Breast epithelium (tissue), 4 donors: ENCODE measurements at regions not wholly inside any gene's neighbourhood (a gene's known extent, or its start where the extent isn't known, plus 50 kb on each side); places are given as distances from the start of the nearest gene placed in this dataset.

Source experiments
- DNase-seq, 2 donors: peaks; one replicate each; pipeline ENCODE4 v3.0.0-alpha.2; 2019; ENCODE audit warnings: low spot score in 2 of 2
- H3K27ac ChIP-seq, 2 donors: fragments of 200-600 bp; sonication (generic) in 1 of 2; one replicate each; pipeline ENCODE4 v1.5.1; 2016 to 2019; ENCODE audit warnings: mild to moderate bottlenecking in 1 of 2
- H3K27me3 ChIP-seq, 2 donors: fragments of 200-600 bp; sonication (generic) in 1 of 2; one replicate each; pipeline versions ENCODE4 v1.5.1 to v1.6.0; 2017 to 2019; ENCODE audit warnings: control low read depth in 1 of 2, mild to moderate bottlenecking in 1 of 2
- H3K36me3 ChIP-seq: fragments of 200-600 bp; one replicate; pipeline ENCODE4 v1.5.1; 2019
- H3K4me1 ChIP-seq, 2 donors: fragments of 200-600 bp; sonication (generic); one replicate each; pipeline ENCODE4 v1.5.1; 2016 to 2019; ENCODE audit warnings: control low read depth in 1 of 2
- H3K4me3 ChIP-seq, 3 donors: fragments of 200-600 bp; sonication (generic); 1 replicate in 2 of 3; 2 replicates in 1 of 3; pipeline ENCODE4 v1.5.1; 2016 to 2019; ENCODE audit warnings: mild to moderate bottlenecking in 3 of 3, moderate library complexity in 2 of 3
- H3K9me3 ChIP-seq, 2 donors: fragments of 200-600 bp; sonication (generic) in 1 of 2; one replicate each; pipeline ENCODE4 v1.5.1; 2016 to 2019; ENCODE audit warnings: control low read depth in 1 of 2
- POLR2A ChIP-seq: fragments of 450-650 bp; IDR thresholded peaks from one replicate; pipeline ENCODE4 v1.6.1; 2016; ENCODE audit warnings: antibody characterized with exemption, mild to moderate bottlenecking, moderate library complexity
- POLR2AphosphoS5 ChIP-seq, 3 donors: sonication (generic); formaldehyde crosslinking; IDR thresholded peaks; one replicate each; pipeline ENCODE4 v1.6.1; 2017; ENCODE audit warnings: antibody characterized with exemption in 3 of 3
- intact Hi-C: fragments of 100-400 bp; cut with DNase I; formaldehyde crosslinking; loops from one replicate; pipeline ENCODE4 v1.15.1; 2023; ENCODE audit warnings: low total_unique reads
- TF ChIP-seq, protein P1 (sequence below), 3 donors: fragments of 450-650 bp; IDR thresholded peaks; one replicate each; pipeline ENCODE4 v1.5.1; 2016 to 2017; ENCODE audit warnings: antibody characterized with exemption in 3 of 3, mild to moderate bottlenecking in 3 of 3, moderate library complexity in 3 of 3

- no peak for DNase-seq
- Histone ChIP-seq H3K4me3 (no peak overlapping the region), H3K4me1 (no peaks in the 10 kb centered on the region), H3K9me3 (no peaks in the 10 kb centered on the region), H3K27ac (no peak overlapping the region), H3K27me3 (no peaks in the 10 kb centered on the region), H3K36me3 (no peaks in the 10 kb centered on the region)
- intact Hi-C loops = no loop called here
- no peak for TF ChIP-seq POLR2A
- no peak for TF ChIP-seq POLR2AphosphoS5 (IDR thresholded peaks at IDR 0.05)
- TF ChIP-seq, protein P1, sequence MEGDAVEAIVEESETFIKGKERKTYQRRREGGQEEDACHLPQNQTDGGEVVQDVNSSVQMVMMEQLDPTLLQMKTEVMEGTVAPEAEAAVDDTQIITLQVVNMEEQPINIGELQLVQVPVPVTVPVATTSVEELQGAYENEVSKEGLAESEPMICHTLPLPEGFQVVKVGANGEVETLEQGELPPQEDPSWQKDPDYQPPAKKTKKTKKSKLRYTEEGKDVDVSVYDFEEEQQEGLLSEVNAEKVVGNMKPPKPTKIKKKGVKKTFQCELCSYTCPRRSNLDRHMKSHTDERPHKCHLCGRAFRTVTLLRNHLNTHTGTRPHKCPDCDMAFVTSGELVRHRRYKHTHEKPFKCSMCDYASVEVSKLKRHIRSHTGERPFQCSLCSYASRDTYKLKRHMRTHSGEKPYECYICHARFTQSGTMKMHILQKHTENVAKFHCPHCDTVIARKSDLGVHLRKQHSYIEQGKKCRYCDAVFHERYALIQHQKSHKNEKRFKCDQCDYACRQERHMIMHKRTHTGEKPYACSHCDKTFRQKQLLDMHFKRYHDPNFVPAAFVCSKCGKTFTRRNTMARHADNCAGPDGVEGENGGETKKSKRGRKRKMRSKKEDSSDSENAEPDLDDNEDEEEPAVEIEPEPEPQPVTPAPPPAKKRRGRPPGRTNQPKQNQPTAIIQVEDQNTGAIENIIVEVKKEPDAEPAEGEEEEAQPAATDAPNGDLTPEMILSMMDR (IDR thresholded peaks at IDR 0.05) = no peak
Observed at GRCh38 chr9:120009856-120010255, 570.1 kb downstream of the CDK5RAP2 start.

DNA sequence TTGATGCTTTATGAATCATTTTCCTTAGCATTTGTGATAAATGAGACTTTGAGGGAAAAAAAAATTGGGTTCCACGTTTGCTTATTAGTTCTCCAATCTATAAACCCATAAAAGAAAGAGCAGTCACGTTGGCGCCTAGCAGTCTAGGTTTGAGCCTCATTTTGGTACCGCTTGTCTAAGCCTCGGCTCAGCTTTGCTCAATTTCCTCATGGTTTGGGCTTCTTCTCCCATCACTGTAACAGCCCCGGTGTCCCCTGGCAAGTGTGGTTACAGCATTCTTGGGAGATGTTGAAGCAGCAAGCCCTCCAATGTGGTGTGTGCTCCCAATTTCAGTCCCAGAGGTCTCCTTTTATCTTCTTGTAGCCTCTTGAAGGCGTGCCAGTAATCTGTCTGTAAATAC lies 578.4 kb downstream of the CDK5RAP2 start:
- TF ChIP-seq, protein P1 (IDR thresholded peaks at IDR 0.05) = no peak
- TF ChIP-seq POLR2AphosphoS5 (IDR thresholded peaks at IDR 0.05) (no peak), POLR2A (no peak)
- Histone ChIP-seq H3K4me1 (no peaks in the 10 kb centered on the region), H3K27me3 (no peaks in the 10 kb centered on the region), H3K4me3 (no peak overlapping the region), H3K9me3 (no peaks in the 10 kb centered on the region), H3K36me3 (no peaks in the 10 kb centered on the region), H3K27ac (no peak overlapping the region)
- no peak for DNase-seq
- intact Hi-C loops = no loop called here

GRCh38 chr9:119998614-119999013 lies 581.4 kb downstream of the CDK5RAP2 start:
- no peak overlapping the region for H3K4me3 ChIP-seq
- TF ChIP-seq, protein P1 (IDR thresholded peaks at IDR 0.05) = no peak
- TF ChIP-seq POLR2A = no peak
- TF ChIP-seq POLR2AphosphoS5 (IDR thresholded peaks at IDR 0.05) = no peak
- no peaks in the 10 kb centered on the region for H3K4me1 ChIP-seq
- no peaks in the 10 kb centered on the region for H3K36me3 ChIP-seq
- H3K27me3 ChIP-seq = no peaks in the 10 kb centered on the region
- DNase-seq = no peak
- H3K9me3 ChIP-seq = no peaks in the 10 kb centered on the region
- intact Hi-C loops = loop anchor here (5.0 kb wide), 1 partner anchor 606 kb away; no protein-coding TSS in a partner anchor
- no peak overlapping the region for H3K27ac ChIP-seq

- no peaks in the 10 kb centered on the region for H3K27me3 ChIP-seq
- H3K27ac ChIP-seq = no peak overlapping the region
- no peak for DNase-seq
- H3K36me3 ChIP-seq = no peaks in the 10 kb centered on the region
- H3K4me1 ChIP-seq = no peaks in the 10 kb centered on the region
- H3K9me3 ChIP-seq = no peaks in the 10 kb centered on the region
- intact Hi-C loops = no loop called here
- no peak overlapping the region for H3K4me3 ChIP-seq
- TF ChIP-seq POLR2AphosphoS5 (IDR thresholded peaks at IDR 0.05) (no peak), POLR2A (no peak)
- TF ChIP-seq, protein P1 (IDR thresholded peaks at IDR 0.05) = no peak
Observed at GRCh38 chr9:119991797-119992196, 588.2 kb downstream of the CDK5RAP2 start.

DNA sequence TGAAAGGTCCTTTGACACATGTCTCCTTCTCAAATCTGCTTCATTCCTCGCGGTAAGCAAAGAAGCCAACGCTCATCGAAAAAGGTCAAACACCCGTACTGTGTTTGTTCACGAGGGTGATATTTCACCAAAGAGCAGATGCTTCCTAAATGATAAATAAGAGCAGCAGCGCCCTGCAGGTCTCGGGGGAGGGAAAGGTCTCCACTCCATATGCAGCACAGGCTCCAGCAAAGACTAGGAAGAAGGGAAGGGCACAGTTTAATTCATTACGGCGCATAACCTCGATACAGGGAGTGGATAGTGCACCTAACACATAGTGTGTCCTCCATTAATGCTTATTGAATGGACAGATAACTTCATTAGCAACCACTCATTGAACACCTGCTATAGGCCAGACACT lies 593.3 kb downstream of the CDK5RAP2 start:
- Histone ChIP-seq H3K27ac (no peak overlapping the region), H3K4me3 (no peak overlapping the region), H3K4me1 (no peaks in the 10 kb centered on the region), H3K9me3 (no peaks in the 10 kb centered on the region), H3K36me3 (no peaks in the 10 kb centered on the region), H3K27me3 (no peaks in the 10 kb centered on the region)
- TF ChIP-seq POLR2A = no peak
- TF ChIP-seq, protein P1 (IDR thresholded peaks at IDR 0.05) = no peak
- TF ChIP-seq POLR2AphosphoS5 (IDR thresholded peaks at IDR 0.05) = no peak
- intact Hi-C loops = no loop called here
- DNase-seq = no peak
